ENCODE measurements at regions not wholly inside any gene's neighbourhood (a gene's known extent, or its start where the extent isn't known, plus 50 kb on each side); places are given as distances from the start of the nearest gene placed in this dataset.

DNA sequence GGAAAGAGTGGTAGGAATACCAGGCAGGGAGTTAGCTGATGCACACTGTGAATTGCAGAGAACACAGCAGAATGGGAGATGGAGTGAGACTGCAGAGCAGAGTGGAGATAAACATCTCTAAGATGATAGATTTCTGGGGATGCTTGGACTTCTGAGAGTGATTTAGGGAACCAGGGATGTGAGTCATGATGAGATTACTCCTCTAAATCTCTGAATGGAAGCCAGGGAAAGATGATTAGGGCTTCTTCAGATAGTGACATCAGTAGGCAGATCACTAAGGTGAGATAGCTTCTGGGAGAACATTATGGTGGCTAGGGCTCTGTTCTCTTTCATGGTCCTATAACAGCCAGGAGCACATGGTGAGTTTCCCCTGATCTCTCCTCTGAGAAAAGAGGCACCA, 501.5 kb upstream of the USP15 start:
- DNase-seq (ENCODE audit: low read depth in 2 of 2) = no peak

DNA sequence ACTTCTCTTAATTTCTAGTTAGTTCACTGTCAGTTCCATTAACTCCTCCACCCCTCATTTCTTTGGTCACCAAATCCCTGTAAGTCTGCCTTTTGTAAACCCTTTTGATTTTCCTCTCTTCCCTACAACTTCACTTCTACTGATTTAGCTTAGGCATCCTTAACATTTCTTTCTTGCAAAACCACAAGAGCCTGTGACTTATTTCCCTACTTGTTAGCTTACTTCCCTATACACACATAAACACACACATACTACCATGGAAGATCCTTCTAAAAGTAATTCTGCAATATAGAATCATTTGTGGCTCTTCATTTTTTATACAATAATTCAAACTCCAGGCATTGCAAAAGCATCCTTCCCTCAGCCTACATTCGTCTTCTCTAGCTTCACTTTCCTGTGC, 494.3 kb upstream of the USP15 start:
- DNase-seq (ENCODE audit: low read depth in 2 of 2) = no peak

DNA sequence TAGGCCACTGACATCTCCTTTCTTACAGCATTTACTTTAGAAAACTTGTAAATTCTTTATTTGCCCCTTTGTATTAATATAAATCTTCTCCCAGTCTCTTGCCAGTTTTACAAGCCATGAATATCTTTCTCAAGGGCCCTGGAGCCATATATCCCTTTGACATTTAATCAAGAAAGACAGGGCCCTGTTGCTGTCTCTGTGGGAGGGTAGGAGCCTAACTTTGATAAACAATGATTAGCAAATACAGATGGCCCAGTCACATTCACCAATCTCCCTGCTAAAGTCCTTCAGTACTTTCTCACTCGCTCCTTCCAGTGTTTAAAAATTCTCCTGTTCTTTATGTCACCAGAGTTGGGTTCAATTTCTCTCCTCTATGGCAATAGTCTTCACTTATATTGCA, 479.8 kb upstream of the USP15 start:
- no peak for DNase-seq (ENCODE audit: low read depth in 2 of 2)

DNA sequence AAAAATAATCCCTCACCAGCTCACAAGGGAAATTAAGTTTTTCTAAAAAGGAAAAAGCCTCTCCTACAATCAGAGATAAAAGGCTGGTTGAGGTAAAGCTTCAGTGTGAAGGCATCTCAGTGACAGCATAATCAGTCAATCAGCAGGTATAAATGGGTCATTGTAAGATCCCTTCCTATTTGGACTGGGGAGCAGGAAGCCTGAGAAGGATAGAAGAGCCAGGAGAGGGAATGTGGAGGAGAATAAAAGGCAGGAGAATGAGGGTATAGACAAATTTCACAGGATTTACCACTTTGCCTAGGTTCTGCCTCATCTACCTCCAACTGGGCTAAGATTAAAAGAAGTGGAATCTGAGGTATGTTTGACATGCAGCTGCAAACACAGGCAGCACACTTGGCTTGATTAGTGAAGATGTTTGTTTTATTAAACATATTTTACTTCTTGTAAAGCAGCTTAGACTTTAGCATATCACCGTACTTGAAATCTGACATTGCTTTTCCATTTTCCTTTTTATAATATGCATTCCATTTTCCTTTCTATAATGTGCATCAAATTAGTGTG, 479.1 kb upstream of the USP15 start:
- DNase-seq (ENCODE audit: low read depth in 2 of 2) = no peak

DNA sequence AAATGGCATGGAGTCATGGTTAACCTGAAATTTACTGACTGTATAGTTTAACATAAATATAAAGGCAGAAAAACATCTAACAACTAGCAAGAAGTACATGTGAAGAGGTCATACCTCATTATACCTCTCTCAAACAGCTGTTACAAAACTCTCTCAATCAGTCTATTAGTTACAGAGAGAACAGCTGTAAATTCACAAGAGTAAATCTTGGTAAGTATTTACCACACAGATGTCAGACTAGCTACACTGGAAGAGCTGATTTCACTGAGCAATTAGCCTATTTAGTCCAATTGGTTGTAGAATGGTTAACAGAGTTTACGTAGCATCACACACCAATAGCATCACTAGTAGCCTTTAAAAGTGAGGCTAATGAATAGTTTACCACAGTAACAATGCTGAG, 463.4 kb upstream of the USP15 start:
- DNase-seq (ENCODE audit: low read depth in 2 of 2) = no peak

DNA sequence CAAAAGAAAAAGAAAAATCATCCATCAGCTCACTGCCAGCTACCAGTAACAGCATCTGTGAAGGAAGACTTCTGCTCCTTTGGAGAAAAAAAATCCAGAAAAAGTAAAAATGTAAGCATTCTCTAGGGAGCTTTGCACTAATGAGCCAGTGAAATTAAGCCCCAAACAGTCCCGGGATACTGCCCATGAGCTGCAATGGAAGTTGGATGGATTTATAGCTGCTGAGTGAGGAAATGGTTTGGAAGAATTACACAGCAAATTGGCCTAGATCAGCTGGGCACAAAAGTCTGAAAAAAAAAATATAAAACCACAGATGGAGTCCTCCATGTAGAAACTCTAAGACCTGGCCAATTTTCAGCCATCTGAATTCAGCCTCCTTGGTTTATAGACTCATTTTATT, 462.9 kb upstream of the USP15 start:
- DNase-seq (ENCODE audit: low read depth in 2 of 2) = no peak

DNA sequence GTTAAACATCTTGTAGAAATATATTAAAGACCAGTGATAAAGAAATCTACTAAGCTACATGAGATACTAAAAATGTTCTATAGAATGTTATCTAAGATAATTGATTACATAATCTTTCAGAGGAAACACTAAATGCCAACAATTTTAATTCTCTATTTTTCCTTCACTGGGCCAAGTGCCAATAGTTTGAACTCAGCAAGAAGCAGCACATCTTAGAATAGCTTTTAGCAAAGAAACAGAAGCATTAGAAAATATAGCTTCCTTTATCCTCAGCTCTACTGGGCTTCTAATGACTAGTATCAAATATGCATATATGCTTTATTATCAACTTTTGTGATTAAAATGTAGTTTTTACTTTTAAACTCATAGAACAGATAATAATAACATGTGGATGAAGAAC, 461.4 kb upstream of the USP15 start:
- DNase-seq (ENCODE audit: low read depth in 2 of 2) = no peak

DNA sequence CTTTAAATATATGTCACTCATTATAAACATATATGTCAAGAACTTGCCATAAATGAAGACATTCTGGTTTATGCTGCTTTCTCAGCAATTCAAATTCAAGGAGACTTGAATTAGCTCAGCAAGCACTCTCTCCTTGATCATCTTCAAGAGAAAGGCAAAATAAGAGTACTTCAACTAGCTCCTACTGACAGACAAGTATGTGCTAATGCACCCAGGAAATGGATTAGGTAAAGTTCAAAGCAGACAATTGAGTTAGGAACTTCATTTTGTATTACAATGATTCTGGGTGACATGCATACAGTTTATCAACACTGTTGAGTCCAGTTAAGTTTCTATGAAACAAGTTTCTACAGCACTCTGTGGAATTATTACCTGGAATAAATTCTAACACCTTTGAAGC, 455.9 kb upstream of the USP15 start:
- no peak for DNase-seq (ENCODE audit: low read depth in 2 of 2)

DNA sequence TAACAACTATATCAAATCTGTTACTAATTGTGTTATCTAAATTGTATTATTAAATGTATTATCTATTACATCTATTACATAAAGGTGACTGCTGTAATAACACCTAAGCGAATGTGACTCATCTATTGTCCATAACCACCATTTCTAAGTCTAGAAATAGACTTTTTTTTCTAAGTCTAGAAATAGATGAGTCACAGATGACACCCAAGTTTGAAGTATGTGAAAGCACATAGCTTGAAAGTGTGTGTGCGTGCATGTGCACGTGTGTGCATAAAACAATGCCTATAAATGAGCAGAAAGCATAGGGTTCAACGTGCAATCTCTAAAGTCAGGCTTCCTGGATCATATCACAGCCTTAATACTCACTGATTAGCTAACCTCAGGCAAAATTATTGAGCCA, 451.3 kb upstream of the USP15 start:
- DNase-seq (ENCODE audit: low read depth in 2 of 2) = no peak

DNA sequence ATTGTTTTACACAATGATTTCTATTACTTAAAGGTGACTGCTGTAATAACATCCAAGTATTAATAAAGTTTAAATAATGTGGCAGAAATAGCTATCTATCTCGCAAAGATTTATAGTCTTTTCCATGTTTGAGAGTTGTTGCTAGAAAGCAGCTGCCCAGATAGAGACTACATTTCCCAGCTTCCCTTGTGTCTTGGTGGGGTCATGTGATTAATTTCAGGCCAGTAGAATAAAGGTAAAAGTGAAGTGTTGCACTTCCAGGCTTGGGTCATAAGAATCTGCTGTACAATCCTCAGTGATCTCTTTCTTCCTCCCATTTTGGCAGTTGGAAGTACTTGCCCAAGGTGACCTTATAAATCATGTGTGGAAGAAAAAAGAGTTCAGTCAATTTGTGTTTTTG, 449.7 kb upstream of the USP15 start:
- DNase-seq (ENCODE audit: low read depth in 2 of 2) = no peak

DNA sequence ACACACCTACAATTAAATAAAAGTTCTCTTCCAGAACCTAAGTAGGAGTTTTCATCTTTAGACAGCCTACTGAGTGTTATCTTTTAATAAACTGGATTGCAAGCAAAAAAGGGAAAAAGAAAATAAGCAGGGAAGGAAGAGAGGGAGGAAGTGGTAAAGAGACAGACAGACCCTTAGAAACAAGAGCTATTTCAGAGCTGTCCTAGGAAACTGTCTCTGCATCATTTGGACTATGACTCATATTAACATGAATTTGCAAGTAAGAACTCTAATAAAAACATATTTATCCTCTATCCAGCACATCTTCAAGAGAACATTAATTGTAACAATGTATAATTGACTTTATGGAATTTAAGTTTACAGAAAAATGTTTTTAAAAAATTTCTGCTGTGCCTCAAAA, 438.8 kb upstream of the USP15 start:
- no peak for DNase-seq (ENCODE audit: low read depth in 2 of 2)

DNA sequence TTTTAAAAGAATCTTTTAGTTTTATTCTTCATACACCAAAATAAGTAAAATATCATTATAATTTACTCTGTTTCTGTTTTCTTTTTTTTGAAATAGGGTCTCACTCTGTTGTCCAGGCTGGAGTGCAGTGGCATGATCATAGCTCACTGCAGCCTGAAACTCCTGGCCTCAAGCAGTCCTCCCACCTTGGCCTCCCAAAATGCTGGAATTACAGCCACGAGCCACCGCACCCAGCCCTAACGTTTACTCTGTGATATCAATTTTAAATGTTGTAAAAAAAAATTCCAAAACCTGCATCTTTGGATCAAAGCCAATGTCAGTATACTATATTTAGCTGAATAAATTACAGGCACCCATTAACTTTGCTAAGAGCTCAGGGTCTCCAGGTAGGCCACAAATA, 437.1 kb upstream of the USP15 start:
- no peak for DNase-seq (ENCODE audit: low read depth in 2 of 2)

DNA sequence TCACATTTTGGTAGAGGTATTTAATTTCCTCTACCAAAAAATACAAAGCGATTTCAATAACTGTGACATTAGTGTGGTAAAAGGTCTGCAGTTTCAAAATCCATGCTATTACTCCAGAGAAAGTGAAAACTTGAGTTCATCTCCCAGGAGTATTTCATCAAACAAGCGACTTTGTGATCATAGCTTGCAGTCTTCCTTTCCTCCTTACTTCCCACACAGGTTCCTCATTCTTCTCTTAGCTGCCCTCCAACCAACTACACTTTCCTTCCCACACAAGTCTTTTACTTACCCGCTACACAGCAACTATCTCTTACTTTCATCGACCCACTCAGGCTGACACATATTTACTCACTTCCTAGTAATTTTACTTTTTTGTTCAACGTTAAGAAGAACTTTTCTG, 413.4 kb upstream of the USP15 start:
- DNase-seq (ENCODE audit: low read depth in 2 of 2) = no peak

DNA sequence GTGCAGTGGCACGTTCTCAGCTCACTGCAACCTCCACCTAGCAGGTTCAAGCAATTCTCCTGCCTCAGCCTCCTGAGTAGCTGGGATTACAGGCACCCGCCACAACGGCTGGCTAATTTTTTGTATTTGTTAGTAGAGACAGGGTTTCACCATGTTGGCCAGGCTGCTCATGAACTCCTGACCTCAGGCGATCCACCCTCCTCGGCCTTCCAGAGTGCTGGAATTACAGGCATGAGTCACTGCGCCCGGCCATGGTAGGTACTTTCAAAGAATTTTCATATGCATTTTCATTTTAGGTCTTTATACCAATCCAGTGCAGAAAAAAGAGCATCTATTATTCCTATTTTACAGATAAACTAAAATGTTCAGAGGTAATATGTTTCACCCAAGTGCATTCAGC, 411.3 kb upstream of the USP15 start:
- no peak for DNase-seq (ENCODE audit: low read depth in 2 of 2)

DNA sequence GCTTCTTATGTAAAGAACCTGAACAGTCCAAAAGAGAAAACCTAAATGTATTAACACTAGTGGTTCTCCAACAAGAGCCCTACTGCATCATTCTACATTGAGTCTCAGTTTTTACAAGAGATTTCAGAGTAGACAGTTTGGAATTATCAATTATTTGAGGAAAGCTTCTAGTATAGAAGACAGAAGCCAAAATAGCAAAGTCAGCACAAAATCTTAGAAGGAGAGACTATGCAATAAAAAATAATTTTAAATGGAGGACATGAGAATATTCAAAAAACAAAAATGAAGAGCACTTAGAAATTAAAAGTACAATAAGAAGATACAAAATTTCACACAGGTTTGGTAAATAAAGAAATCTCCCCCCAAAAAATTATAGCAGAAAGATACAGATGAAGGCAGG, 406.3 kb upstream of the USP15 start:
- no peak for DNase-seq (ENCODE audit: low read depth in 2 of 2)

DNA sequence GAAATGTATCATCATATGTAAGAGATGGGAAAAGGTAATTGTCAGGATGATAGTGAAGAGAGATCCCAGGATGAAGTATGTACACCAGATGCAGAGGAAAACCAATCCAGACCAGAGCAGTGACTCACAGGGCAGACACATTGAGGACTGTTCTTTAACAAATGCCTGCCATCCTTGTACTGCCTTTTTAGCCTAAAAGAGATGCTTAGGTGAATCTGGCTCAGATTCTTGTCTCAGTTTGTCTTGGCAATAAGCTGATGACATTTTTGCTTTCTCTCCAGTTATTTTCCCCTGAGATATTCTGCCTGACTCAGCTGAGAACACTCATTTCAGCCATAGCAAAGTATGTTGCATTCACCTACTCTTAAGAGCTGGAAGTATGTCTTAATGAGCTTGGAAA, 405.3 kb upstream of the USP15 start:
- DNase-seq (ENCODE audit: low read depth in 2 of 2) = no peak

DNA sequence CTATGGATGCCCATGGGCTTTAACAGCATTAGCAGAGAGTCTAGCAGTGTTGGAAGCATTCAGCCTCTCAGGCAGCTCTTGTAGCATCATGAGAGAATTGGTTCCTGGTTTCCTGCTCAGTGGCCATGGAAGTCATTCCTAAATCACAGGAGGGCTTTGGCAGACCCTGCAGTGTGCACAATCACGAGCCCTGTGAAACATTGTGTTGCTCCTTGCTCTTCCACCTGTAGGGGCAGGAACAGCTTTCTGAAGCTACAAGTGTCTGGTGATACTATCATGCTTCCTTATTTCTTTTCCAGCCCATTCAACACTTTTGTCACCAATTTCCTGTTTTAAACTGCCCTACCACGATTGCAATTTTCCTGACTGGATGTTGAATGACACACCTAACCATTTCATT, 402.2 kb upstream of the USP15 start:
- no peak for DNase-seq (ENCODE audit: low read depth in 2 of 2)

DNA sequence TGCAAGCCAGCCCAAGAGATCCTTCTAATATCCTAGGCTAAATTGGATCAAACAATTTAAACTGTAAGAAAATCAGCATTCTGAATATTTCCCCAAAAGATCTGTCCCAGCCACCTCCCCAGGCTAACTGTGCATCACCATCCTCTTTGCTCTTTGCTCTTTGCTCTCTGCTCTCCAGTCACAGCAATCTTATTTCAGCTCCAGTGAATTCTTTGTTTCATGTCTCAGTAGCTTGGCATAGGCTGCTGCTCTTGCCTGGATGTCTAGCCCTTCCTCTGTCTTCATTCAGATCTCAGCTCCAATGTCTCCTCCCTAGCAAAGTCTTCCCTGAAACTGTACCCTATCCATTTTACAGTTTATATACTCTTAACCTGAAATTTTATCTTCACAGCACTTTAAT, 399.8 kb upstream of the USP15 start:
- no peak for DNase-seq (ENCODE audit: low read depth in 2 of 2)

DNA sequence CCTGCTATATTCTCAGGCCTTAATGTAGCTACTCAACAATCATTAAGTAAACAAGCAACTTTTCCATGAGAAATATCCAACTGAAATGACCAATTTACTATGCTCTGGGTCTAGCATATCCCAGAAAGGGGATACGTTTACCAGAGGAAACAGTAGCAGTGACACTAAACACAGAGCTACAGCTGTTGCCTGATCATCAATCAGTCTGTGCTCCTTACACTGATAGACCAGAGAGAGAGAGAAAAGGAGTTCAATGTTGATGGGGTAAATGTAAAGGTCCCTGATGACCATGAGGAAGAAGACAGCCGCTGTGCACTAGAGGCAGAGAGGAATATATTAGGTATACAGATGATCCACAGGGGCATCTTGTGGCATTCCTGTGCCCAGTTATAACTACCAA, 397.2 kb upstream of the USP15 start:
- DNase-seq (ENCODE audit: low read depth in 2 of 2) = no peak

DNA sequence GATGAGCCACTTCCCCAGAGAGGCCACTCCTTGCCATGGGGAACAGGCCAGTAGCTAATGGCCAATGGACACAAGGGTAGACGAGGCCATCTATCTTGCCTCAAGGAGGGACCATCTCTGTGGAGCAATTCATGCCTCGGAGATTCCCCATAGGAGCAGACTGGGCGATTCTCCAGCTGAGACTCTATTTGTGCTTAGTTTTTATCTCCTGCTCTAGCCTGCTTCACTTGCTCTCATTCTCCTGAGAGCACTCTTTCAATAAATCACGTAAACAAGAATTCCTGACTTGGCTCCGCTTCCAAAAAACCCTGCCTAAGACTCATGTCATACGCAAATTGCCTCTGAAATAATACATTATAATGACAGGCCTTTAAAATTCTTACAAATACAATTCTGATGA, 396.4 kb upstream of the USP15 start:
- no peak for DNase-seq (ENCODE audit: low read depth in 2 of 2)

DNA sequence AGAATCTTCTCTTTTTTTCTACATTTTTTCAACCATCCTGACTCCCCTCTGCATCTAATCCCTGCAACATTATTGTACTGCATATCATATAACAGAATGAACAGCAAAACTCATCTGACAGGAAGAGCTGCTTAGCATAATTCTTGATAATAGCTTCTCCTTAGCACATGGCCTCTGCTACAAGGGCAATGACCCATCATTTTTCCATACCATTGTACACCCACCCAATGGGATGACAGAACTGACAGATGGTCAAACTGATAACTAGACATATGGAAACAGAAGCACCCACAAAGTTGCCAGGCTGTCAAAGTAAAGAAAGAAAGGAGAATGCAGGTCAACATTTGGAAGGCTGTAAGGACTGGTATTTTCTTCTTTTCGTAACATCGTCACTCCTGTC, 390.4 kb upstream of the USP15 start:
- DNase-seq (ENCODE audit: low read depth in 2 of 2) = no peak

DNA sequence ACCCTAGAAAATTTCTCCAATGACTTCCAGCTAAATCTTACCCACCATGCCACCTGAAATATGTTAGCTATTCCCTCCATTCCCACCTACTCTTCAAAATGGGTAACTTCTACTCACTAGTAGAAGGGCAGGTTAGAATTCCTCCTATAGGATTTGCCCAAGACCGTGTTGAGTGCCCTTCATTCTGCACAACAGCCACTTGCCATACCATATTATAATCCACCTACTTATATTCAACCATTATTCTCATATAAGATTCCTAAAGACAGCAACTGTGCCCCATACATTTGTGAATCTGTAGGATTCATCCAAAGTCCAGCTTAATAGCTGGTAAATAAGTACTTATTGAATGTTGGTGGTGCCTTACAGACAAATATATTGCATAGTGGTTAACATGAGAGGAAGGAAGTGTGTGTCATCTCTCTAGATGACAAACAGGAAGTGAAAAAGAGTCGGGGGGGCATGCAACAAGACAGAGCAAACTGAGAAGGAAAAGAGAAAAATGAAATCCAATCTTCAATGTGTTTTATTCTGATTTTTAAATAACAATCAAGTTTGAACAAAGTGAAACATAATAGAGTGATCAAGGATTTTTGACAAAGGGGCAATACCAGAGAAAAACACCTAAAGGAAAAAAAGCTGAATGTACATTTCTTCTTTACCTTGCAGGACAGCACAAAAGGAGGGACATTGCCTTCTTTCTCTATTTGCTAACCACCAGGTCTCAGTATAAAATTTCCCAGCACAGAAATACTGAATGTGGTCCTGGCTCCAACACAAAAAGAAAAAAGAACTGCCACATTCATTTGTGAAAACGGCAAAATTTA, 389.3 kb upstream of the USP15 start:
- no peak for DNase-seq (ENCODE audit: low read depth in 2 of 2)

DNA sequence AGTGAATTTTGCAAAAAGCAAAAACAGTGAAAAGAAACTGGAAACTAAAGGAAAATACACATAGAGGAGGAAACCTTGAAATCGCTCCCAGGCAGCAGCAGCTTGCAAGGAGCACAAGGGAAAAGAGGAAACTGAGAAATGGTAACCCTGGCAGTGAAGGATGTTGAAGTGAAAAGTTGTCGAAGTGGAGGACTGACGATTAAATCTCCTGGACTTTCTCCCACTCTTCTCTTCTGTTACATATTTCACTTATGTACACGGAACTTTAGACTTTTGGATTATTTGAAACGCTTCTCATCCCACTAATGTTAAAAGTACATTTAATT, 388.8 kb upstream of the USP15 start:
- DNase-seq (ENCODE audit: low read depth in 2 of 2) = no peak

DNA sequence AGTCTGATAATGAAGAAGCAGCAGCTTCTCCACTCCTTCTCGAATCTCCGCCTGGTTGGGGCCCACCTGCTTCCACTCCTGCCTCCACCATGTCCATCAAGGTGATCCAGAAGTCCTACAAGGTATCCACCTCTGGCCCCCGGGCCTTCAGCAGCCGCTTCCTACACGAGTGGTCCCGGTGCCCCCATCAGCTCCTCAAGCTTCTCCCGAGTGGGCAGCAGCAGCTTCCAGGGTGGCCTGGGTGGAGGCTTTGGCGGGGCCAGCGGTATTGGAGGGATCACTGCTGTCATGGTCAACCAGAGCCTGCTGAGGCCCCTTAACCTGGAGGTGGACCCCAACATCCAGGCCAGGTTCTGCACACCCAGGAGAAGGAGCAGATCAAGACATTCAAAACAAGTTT, 381.0 kb upstream of the USP15 start:
- DNase-seq (ENCODE audit: low read depth in 2 of 2) = no peak
